Activated CD4-positive, alpha-beta memory T cell treated with anti-CD3 and anti-CD28 coated beads, Interleukin-2, amount 10 ng/mL, durations not matched to agents 7 days and 5 days (primary cell): ENCODE measurements at regions not wholly inside any gene's neighbourhood (a gene's known extent, or its start where the extent isn't known, plus 50 kb on each side); places are given as distances from the start of the nearest gene placed in this dataset.

Experiments used
- CTCF ChIA-PET: fragments of 350-600 bp; sonication (Branson Sonifier 250); formaldehyde crosslinking; loops from one replicate; lab custom pipeline; 2021; ENCODE audit warnings: antibody characterized with exemption, inconsistent platforms; lab: Charles Lee
- POLR2A ChIA-PET: fragments of 350-600 bp; sonication (Branson Sonifier 250); formaldehyde crosslinking; loops from one replicate; lab custom pipeline; 2021; ENCODE audit warnings: antibody characterized with exemption; lab: Charles Lee
- DNase-seq: peaks from one replicate; pipeline ENCODE4 v3.0.0-alpha.2; 2020
- H3K27ac Mint-ChIP-seq: one replicate; pipeline ENCODE4 v1.8.0; 2021; ENCODE audit warnings: mild to moderate bottlenecking, mixed read lengths
- H3K27me3 Mint-ChIP-seq: one replicate; pipeline ENCODE4 v1.8.0; 2021; ENCODE audit warnings: mixed read lengths
- H3K36me3 Mint-ChIP-seq: one replicate; pipeline ENCODE4 v1.8.0; 2021; ENCODE audit warnings: low read depth, mixed read lengths
- H3K4me1 Mint-ChIP-seq: one replicate; pipeline ENCODE4 v1.8.0; 2021; ENCODE audit warnings: mixed read lengths
- H3K4me3 Mint-ChIP-seq: one replicate; pipeline ENCODE4 v1.8.0; 2021; ENCODE audit warnings: mild to moderate bottlenecking, mixed read lengths
- H3K9me3 Mint-ChIP-seq: one replicate; pipeline ENCODE4 v1.8.0; 2021; ENCODE audit warnings: mixed read lengths

DNA sequence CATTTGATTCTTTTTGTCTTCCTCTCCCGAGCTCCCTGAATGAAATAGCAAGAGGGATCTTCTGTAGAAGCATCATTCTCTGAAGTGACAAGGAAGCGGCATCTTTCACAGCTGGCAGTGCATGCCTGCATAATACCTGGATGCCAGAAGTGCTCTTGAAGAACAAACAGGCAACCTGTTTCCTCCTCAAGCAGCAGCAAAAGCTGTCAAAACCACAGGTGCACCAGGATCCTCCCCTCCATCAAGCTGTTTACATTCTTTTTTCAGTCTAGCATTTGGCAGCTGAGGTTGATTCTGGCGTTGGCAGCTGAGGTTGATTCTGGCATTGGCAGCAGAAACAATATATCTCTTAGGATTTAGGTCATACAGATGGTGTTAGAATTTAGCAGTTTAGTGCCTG lies 979.0 kb downstream of the TUSC7 start:
- no peaks in the 10 kb centered on the region for H3K27me3 Mint-ChIP-seq
- POLR2A ChIA-PET, result no interaction called here

DNA sequence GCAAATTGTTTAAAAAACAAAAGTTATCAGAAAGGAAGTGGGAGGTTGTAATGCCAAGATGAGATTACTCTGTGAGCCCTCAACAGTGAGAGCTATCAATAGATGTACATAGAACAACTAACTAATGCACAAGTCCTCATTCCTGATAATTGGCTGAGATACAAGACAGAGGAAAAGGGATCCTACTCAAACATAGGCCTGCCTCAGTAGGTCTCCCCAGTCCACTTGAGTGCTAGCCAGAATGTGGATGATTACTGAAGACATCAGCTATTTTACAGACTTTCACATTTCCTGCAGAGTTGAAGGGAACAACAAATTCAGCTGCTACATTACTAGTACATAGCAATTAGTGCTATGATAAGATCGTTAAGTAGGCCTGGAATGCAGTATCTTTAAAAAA lies 981.9 kb downstream of the TUSC7 start:
- Mint-ChIP-seq H3K4me1 (no peaks in the 10 kb centered on the region), H3K36me3 (no peaks in the 10 kb centered on the region), H3K4me3 (no peak overlapping the region), H3K27me3 (no peaks in the 10 kb centered on the region), H3K27ac (no peak overlapping the region), H3K9me3 (no peaks in the 10 kb centered on the region)
- no peak for DNase-seq
- ChIA-PET POLR2A (no interaction called here), CTCF (no interaction called here)

More for the DNA sequence above, 979.0 kb downstream of the TUSC7 start:
- Mint-ChIP-seq H3K36me3 (no peaks in the 10 kb centered on the region), H3K4me3 (no peak overlapping the region), H3K27ac (no peak overlapping the region), H3K9me3 (no peaks in the 10 kb centered on the region), H3K4me1 (no peaks in the 10 kb centered on the region)
- CTCF ChIA-PET, result no interaction called here
- no peak for DNase-seq

DNA sequence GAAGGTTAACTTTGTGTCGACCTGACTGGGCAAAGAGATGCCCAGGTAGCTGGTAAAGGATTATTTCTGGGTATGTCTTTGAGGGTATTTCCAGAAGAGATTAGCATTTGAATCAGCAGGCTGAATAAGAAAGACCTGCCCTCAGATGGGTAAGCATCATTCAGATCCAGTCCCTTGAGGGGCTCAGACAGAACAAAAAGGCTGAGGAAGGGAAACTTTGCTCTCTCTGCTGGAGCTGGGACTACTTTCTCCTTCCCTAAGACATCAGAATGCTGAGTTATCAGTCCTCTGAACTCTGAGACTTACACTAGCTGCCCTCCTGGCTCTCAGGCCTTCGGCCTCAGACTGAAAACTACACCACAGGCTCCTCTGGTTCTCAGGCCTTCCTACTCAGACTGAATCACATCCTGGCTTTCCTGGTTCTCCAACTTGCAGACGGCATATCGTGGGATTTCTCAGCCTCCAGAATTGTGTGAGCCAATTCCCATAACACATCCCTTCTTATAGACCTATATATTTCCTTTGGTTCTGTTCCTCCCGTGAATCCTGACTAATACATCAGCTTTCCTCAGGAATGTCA lies 982.9 kb downstream of the TUSC7 start:
- no peak for DNase-seq
- H3K4me1 Mint-ChIP-seq, result no peaks in the 10 kb centered on the region
- H3K4me3 Mint-ChIP-seq, result no peak overlapping the region
- no peaks in the 10 kb centered on the region for H3K27me3 Mint-ChIP-seq
- H3K27ac Mint-ChIP-seq, result no peak overlapping the region
- ChIA-PET CTCF (no interaction called here), POLR2A (no interaction called here)
- no peaks in the 10 kb centered on the region for H3K36me3 Mint-ChIP-seq
- H3K9me3 Mint-ChIP-seq, result no peaks in the 10 kb centered on the region

DNA sequence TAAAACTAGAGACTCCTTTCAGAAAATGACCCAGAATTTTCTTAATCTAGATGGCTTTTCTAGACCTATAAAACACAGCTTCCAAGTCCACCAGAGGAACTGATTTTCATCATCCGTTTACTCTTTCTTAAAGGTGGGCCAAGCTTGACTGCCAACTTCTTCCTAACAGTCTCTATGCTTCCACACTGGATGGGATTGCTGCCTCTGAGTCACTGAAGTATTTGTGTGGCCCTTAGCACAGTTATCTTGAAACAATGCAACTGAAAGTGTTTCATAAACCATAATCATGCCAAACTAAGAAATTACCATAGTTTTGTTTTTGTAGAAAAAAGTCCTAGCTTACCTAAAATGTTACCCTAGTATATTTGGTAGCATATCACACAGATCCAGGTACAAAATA lies 985.7 kb downstream of the TUSC7 start:
- no peak for DNase-seq
- no peak overlapping the region for H3K4me3 Mint-ChIP-seq
- no peak overlapping the region for H3K27ac Mint-ChIP-seq
- CTCF ChIA-PET, result no interaction called here
- no peaks in the 10 kb centered on the region for H3K9me3 Mint-ChIP-seq
- H3K36me3 Mint-ChIP-seq, result no peaks in the 10 kb centered on the region
- no peaks in the 10 kb centered on the region for H3K27me3 Mint-ChIP-seq
- no peaks in the 10 kb centered on the region for H3K4me1 Mint-ChIP-seq
- POLR2A ChIA-PET, result no interaction called here

DNA sequence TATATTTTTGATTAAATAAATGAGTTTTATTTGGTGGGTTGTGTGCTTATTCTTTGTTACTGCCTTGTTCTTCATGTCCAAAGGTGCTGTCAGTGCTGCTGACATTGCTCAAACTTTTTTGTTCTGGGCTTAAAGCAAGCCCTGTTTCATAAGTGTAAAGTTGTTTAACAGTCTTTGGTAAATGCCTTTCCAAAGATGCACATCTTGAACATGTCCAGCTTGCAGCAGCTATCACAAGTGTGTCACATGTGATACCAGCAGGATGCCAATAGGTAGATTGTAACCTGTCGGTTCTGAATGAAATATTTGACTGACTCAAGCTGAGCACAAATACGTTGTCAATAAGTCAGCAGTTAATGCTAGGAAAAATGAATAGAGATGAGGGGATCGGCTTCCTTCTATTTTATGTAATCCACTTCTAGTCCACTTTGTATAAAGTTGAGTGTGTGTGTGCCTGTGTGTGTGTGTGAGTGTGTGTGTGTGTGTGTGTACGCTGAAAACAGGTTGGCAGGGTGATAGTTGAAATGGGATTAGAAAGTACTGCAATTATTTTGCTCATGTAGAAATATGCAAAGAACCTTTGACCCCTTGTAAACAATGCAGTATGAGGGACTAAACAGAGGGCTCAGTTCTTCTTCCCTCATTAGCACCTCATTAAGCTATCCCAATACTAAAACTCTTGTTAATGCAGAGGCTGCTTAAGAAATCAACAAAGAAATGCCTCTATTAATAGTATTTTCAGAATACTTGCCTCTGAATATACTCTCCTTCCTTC lies 986.5 kb downstream of the TUSC7 start:
- H3K27me3 Mint-ChIP-seq, result no peaks in the 10 kb centered on the region
- no peaks in the 10 kb centered on the region for H3K36me3 Mint-ChIP-seq
- DNase-seq, result no peak
- no peak overlapping the region for H3K27ac Mint-ChIP-seq
- ChIA-PET CTCF (no interaction called here), POLR2A (no interaction called here)
- no peaks in the 10 kb centered on the region for H3K4me1 Mint-ChIP-seq
- H3K4me3 Mint-ChIP-seq, result no peak overlapping the region
- no peaks in the 10 kb centered on the region for H3K9me3 Mint-ChIP-seq

DNA sequence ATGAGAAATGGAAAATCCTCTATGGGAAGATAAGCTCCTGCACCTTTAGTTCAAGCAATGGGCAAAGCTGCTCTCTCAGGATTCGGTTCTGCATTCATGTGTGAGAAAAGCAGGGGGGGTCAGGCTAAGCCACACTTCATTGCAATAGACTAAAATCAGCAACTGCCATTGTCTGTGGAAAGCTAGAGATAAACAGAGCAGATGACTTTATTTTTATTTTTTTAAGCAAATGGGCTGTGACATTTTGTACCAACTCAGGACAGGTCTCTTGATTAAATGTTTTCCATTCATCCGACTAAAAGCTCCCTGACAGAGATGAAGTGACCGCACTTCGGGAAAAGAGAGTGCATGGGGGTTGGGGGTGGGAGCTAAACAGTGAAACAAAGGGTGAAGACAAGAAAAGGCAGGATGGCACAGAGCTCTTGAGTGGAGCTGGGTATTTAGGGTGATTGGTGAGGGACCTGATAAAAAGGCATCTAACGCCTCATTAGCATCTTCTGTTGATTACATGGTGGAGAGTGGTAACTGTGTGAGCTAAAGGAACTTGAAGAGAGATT lies 987.4 kb downstream of the TUSC7 start:
- H3K4me1 Mint-ChIP-seq, result no peaks in the 10 kb centered on the region
- no peaks in the 10 kb centered on the region for H3K27me3 Mint-ChIP-seq
- ChIA-PET POLR2A (no interaction called here), CTCF (no interaction called here)
- H3K36me3 Mint-ChIP-seq, result no peaks in the 10 kb centered on the region
- no peak overlapping the region for H3K4me3 Mint-ChIP-seq
- no peak for DNase-seq
- H3K9me3 Mint-ChIP-seq, result no peaks in the 10 kb centered on the region
- H3K27ac Mint-ChIP-seq, result no peak overlapping the region

DNA sequence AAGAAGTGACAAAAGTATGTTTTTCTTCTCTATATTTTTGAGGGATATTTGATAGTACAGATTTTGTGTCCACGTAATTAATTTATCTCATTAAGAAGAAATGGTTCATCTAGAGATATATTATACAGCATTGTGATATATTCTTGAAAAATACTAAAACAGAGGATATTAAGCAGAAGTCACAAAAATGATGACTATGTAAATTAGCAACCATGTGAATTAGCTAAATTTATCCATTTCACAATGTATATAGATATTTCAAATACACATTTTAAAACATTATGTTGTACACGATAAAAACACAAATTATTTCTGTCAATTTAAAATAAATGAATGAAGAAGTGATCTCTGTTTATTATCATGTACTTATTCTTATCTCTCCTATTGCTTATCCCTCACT lies 989.5 kb downstream of the TUSC7 start:
- Mint-ChIP-seq H3K4me1 (no peaks in the 10 kb centered on the region), H3K36me3 (no peaks in the 10 kb centered on the region), H3K27me3 (no peaks in the 10 kb centered on the region), H3K4me3 (no peak overlapping the region), H3K27ac (no peak overlapping the region), H3K9me3 (no peaks in the 10 kb centered on the region)
- DNase-seq, result no peak
- POLR2A ChIA-PET, result no interaction called here
- CTCF ChIA-PET, result no interaction called here

DNA sequence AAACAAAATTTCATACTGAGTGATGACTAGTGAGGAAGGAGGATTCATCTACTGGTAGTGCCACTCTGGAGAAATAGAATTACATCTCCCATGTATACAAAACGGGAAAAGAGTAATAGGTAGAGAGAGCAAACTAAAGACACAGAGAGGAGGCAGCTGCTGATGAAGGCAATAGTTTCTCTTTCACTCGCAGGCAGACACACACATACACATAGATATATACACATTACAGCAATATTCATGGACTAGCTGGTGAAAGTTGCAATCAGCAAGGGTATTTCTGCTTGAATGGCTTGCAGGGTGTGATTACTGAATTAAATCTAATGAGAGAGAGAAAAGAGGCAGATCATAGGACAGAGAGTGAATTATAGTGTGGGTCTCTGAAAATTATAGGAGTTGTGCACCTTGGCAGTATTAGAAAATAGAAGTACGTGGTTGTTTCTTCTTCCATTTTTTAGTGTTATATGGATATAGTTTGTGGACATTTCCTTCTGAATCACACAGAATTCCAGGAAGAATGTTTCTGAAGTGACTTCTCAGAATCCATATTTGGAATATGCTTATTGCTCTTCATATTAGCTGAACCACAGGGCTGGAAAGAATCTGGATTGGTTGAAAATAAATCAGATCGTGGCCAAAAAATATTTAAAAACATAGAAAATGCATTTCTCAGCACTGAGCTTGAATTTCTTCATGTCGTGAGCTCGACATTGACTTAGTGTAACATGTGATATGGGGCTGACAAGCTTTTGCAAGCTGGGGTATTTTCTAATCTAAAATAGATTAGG lies 991.2 kb downstream of the TUSC7 start:
- Mint-ChIP-seq H3K27me3 (no peaks in the 10 kb centered on the region), H3K4me3 (no peak overlapping the region), H3K36me3 (no peaks in the 10 kb centered on the region), H3K4me1 (no peaks in the 10 kb centered on the region), H3K9me3 (no peaks in the 10 kb centered on the region), H3K27ac (no peak overlapping the region)
- POLR2A ChIA-PET, result no interaction called here
- DNase-seq, result no peak
- CTCF ChIA-PET, result no interaction called here

DNA sequence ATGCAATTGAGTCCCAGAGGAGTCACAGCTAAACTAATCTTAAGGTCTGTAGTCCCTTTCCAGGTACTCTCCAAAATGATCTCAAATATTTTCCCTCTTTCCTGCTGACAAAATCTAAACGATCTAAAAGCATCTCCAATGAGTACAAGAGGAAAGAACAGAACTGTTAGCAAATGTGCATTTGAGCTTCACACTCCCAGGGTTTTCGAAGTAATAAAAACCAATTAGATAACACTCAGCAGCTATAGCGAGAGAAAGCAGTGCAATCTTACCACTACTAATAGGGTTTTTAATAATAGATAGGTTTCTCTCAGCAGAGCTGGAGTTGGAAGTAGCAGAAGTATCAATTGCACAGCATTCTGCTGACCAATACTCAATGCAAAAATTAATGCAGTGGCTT lies 995.4 kb downstream of the TUSC7 start:
- CTCF ChIA-PET, result no interaction called here
- Mint-ChIP-seq H3K36me3 (no peaks in the 10 kb centered on the region), H3K27ac (no peak overlapping the region), H3K4me3 (no peak overlapping the region), H3K27me3 (no peaks in the 10 kb centered on the region), H3K4me1 (no peaks in the 10 kb centered on the region), H3K9me3 (no peaks in the 10 kb centered on the region)
- DNase-seq, result no peak
- POLR2A ChIA-PET, result no interaction called here

DNA sequence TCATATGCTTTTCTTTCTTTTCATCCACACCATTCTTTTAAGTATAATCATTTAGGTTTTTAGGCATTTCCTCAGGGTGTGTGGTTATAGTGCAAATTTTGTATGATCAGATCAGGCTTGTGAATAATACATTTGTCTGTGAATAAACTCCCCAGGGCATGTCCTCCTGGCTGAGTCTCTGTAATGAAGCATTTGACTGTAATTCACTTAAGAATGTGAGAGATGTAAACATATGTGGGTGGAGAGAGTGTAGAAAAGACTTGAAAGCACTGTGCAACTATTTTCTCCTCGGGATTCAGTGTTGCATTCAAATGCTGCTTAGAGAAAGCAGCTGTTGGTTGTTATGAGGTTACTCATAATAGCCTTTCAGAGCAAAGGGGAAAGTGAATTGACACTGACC lies 996.5 kb downstream of the TUSC7 start:
- no peak for DNase-seq
- Mint-ChIP-seq H3K4me1 (no peaks in the 10 kb centered on the region), H3K36me3 (no peaks in the 10 kb centered on the region), H3K27me3 (no peaks in the 10 kb centered on the region), H3K4me3 (no peak overlapping the region), H3K27ac (no peak overlapping the region), H3K9me3 (no peaks in the 10 kb centered on the region)
- ChIA-PET CTCF (no interaction called here), POLR2A (no interaction called here)

DNA sequence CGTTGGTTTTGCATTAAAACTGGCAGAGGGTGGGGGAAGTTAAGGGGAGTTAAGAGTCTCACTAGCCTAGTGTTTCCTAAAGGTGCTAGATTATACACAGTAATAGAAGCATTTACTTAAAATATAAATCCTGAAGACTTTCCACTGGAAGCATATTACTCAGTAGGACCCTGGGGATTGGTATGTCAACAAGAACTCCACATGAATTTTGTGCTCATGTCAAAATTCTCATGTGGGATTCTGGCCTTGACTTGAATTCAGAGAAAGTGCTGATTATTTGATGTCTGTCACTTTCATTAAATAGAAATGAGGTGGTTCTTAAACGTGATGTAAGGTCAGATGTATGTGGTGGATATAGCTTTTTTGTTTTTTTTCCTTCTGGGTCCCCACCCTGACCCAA lies 997.2 kb downstream of the TUSC7 start:
- no peak for DNase-seq
- H3K9me3 Mint-ChIP-seq, result no peaks in the 10 kb centered on the region
- H3K36me3 Mint-ChIP-seq, result no peaks in the 10 kb centered on the region
- H3K27ac Mint-ChIP-seq, result no peak overlapping the region
- no peaks in the 10 kb centered on the region for H3K27me3 Mint-ChIP-seq
- ChIA-PET CTCF (no interaction called here), POLR2A (no interaction called here)
- H3K4me3 Mint-ChIP-seq, result no peak overlapping the region
- H3K4me1 Mint-ChIP-seq, result no peaks in the 10 kb centered on the region

DNA sequence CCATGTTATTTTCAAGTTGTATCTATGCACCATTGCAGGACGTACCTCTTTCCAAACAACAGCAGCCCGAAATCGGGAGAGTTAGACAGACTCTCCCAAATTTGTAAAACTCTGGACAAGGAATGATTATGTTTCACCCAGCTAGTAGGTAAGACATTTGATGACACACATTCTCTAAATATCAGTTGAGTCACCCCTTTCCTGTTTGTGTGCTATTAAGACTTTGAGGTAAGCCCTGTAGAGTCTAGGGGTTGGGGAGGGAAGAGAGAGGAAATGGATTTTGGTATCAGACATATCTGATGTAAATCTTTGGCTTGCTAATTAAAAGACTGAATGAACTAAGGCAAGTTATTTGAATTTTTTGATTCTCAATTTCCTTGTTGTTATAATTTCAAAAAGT lies 999.0 kb downstream of the TUSC7 start:
- H3K4me1 Mint-ChIP-seq, result no peaks in the 10 kb centered on the region
- H3K27me3 Mint-ChIP-seq, result no peaks in the 10 kb centered on the region
- no peak for DNase-seq
- H3K9me3 Mint-ChIP-seq, result no peaks in the 10 kb centered on the region
- ChIA-PET POLR2A (no interaction called here), CTCF (no interaction called here)
- no peak overlapping the region for H3K4me3 Mint-ChIP-seq
- H3K27ac Mint-ChIP-seq, result no peak overlapping the region
- no peaks in the 10 kb centered on the region for H3K36me3 Mint-ChIP-seq

DNA sequence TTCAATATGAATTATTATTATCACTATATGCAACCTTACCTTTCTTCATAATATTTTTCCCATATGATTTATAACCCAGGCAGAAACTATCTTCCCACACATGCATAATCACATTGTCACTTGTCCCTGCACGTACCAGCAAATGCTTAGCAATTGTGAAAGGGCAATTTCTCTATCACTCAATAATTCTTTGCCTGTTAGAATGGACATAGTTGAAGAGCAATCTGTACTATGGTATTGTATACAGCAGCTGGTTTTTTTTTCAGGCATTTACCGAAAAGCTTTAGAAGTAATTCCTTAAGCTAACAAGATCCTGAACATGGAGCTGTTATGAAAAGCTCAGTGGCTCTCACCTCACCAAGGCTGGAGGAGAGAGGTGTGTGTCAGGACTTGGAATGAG lies 999.5 kb downstream of the TUSC7 start:
- Mint-ChIP-seq H3K4me1 (no peaks in the 10 kb centered on the region), H3K27me3 (no peaks in the 10 kb centered on the region), H3K27ac (no peak overlapping the region), H3K4me3 (no peak overlapping the region), H3K9me3 (no peaks in the 10 kb centered on the region), H3K36me3 (no peaks in the 10 kb centered on the region)
- POLR2A ChIA-PET, result no interaction called here
- no peak for DNase-seq
- CTCF ChIA-PET, result no interaction called here
